Tibial nerve (tissue), 3 donors: ENCODE measurements at regions not wholly inside any gene's neighbourhood (a gene's known extent, or its start where the extent isn't known, plus 50 kb on each side); places are given as distances from the start of the nearest gene placed in this dataset.

Experiments used
- CTCF ChIP-seq, 5 experiments: fragments of 200-600 bp in 3 of 5; fragments of 450-650 bp in 2 of 5; sonication (generic) in 3 of 5; IDR thresholded peaks; one replicate each; pipeline ENCODE4 v1.5.1; 2016 to 2019; ENCODE audit warnings: antibody characterized with exemption in 5 of 5, mild to moderate bottlenecking in 3 of 5, moderate library complexity in 2 of 5
- POLR2A ChIP-seq, 2 donors: fragments of 450-650 bp; IDR thresholded peaks; one replicate each; pipeline ENCODE4 v1.6.1; 2017; ENCODE audit warnings: antibody characterized with exemption in 2 of 2, mild to moderate bottlenecking in 2 of 2, moderate library complexity in 2 of 2

DNA sequence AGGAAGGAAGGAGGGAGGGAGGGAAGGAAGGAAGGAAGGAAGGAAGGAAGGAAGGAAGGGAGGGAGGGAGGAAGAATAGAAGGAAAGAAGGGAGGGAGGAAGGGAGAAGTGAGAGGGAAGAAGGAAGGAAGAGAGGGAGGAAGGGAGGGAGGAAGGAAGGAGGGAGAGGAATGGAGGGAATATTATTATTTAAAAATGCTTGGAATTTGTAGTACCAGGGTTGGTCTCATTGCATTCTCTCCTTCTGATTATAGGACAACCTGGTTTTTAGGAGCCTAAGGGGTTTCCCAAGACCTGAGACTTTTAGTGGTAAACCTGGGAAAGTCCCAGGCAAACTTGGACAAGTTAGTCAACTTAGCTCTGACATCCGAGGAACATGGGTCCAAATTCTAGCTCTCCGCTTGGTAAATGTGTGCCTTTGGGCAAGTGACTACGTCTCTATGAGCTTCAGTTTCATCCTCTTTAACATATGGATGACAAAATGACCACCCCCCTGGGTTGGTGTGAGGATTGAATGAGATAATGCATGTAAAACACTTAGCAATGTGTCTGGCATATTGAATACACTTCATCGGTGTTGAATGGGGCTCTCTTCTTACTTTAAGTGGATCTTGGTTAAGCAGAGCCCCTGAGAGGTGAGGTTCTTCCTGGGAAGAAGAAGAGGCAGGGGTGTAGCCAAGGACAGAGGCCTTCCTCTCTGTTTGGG, 690.7 kb upstream of the TBX3 start:
- TF ChIP-seq POLR2A (IDR thresholded peaks at IDR 0.05), result no peak
- TF ChIP-seq CTCF (IDR thresholded peaks at IDR 0.05), result no peak
